Fibroblast of gingiva (primary cell): ENCODE measurements at regions not wholly inside any gene's neighbourhood (a gene's known extent, or its start where the extent isn't known, plus 50 kb on each side); places are given as distances from the start of the nearest gene placed in this dataset.
"Not testable (repeated sequence)": the region's sequence is repeated elsewhere in the genome, so short reads cannot be mapped to it uniquely, and the experiment has no call there.

ENCODE experiments used
- DNase-seq: peaks from one replicate; pipeline ENCODE4 v3.0.0-alpha.2; 2011; ENCODE audit warnings: low read depth

- DNase-seq: not testable (repeated sequence)
Observed at GRCh38 chr7:128561116-128561722, 84.7 kb downstream of the METTL2B start.

- not testable (repeated sequence) for DNase-seq
Observed at GRCh38 chr7:128562795-128563194, 86.2 kb downstream of the METTL2B start.

- DNase-seq: not testable (repeated sequence)
Observed at GRCh38 chr7:128564123-128564700, 87.7 kb downstream of the METTL2B start.

DNA sequence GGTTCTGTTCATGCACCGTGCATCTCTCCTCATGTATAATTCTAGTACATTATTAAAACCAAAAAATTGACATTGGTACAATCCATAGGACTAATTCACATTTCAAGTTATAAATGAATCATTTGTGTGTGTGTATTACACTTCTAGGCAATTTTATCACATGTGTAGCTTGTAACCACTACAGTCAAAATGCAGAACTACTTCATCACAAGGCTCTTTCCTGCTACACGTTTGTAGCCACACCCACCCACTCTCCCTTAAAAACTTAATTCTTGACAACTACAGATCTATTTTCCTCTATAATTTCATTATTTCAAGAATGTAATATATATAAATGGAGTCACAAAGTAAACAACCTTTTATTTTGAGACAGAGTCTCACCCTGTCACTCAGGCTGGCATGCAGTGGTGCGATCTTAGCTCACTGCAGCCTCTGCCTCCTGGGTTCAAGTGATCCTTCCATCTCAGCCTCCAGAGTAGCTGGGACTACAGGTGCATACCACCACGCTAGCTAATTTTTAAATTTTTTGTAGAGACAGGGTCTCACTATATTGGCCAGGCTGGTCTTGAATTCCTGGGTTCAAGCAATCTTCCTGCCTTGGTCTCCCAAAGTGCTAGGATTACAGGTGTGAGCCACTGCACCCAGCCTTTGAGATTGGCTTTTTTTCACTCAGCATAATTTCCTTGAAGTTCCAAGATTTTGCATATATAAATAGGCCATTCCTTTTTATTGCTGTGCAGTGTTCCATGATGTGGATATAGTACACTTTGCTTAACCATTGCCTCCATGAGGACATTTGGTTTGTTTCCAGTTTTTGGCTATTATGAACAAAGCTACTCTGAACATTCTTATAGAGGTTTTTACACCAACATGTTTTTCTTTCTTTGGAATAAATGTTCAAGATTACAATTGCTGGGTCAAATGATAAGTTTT is 88.7 kb downstream of the METTL2B start:
- not testable (repeated sequence) for DNase-seq

GRCh38 chr7:128575277-128575676 is 96.8 kb upstream of the GARIN1A start:
- not testable (repeated sequence) for DNase-seq

DNA sequence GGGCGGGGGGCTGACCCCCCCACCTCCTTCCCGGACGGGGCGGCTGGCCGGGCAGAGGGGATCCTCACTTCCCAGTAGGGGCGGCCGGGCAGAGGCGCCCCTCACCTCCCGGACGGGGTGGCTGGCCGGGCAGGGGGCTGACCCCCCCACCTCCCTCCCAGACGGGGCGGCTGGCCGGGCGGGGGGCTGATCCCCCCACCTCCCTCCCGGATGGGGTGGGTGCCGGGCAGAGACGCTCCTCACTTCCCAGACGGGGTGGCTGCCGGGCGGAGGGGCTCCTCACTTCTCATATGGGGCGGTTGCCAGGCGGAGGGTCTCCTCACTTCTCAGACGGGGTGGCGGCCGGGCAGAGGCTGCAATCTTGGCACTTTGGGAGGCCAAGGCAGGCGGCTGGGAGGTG is 95.1 kb upstream of the GARIN1A start:
- not testable (repeated sequence) for DNase-seq

GRCh38 chr7:128579843-128580242 is 92.2 kb upstream of the GARIN1A start:
- not testable (repeated sequence) for DNase-seq

DNA sequence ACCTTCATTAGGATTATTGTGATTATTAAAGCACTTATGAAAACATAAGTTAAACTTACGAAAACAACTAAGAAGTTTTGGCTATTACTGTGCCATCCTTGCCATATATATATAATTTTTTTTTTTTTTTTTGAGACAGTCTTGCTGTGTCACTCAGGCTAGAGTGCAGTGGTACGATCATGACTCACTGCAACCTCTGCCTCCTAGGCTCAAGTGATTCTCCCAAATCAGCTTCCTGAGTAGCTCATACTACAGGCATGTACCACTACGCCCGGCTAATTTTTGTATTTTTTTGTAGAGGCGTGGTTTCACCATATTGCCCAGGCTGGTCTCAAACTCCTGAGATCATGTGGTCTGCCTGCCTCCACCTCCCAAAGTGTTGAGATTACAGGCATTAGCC is 91.0 kb upstream of the GARIN1A start:
- DNase-seq: peak; percentile 68

DNA sequence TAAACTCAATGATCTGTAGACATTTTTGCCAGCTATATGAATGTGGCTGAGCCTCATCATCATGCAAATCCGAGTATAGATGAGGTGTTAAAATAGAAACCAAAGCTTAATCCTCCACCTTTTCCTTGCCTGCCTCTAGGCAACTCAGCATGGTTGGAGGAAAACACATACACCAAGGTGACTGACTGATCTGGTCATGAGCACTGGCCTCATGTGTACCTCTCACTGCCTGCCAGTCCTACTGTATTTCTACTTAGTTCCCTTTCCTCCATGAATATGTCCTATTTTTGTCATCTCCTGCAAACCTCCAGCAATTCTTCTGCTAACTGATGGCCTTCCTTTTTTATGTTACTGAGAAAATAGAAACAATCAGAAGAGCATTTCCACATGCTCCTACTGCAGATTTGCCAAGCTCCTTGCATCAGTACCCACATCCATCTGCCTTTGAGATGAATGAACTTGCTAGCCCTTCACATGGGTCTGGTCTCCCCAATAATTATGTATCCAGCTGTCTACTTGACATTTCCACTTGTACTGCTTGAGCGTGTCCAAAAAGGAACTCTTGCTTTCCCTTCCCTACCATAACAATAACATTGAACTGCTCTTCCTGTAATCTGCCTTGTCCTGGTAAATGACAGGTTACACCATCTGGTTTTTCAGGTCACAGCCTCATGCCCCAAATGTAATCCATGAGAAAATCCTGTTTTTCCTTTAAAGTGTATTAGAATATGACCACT is 90.1 kb upstream of the GARIN1A start:
- not testable (repeated sequence) for DNase-seq

DNA sequence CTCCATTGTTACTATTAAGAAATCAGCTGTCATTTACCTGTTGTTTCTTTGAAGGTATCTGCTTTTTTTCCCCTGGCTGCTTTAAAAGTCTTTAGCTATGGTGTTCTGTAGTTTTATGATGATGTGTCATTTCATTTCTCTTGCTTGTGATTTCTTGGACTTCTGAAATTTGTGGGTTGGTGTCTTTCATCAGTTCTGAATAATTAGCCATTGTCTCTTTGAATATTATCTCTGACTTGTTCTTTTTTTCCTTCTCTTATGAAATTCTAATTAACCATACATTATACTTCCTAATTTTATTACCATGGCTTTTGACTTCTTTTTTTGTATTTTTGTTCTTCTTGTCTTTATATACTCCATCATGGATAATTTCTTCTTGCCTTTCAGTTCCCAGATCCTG is 85.4 kb upstream of the GARIN1A start:
- not testable (repeated sequence) for DNase-seq

DNA sequence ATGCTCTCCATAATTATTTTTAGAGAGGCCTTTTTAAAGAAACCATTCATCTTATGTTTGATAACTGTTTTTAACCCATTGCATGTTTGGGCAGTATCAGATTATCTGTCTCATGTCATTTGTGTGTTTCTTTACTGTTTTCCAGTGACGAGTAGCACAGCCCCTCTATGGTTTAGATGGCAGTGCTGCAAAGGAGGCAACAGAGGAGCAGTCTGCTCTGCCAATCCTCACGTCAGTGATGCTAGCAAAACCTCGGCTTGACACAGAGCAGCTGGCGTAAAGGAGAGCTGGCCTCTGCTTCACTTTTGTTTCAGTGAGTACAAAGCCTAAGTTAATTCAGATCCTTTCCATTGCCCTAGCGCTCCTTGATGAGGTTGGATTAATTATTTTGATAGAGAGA is 80.4 kb upstream of the GARIN1A start:
- DNase-seq: no peak

DNA sequence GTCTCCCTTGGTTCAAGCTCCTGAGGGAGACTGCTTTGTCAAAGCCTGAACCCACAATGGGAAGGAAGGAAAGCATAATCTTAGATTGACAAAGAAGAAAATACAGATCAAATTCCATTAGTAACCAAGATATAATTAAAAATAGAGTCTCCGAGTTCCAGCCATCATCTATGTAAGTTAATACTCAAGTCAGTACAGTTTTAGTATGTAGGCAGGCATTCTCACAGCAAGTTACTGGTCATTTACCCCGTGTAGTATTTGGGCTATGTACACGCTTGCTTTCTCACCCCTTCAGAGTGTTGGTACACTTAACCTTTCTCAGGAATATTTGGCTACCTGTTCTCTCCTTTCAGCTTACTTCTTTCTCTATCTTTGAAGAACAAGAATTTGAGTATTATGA is 79.9 kb upstream of the GARIN1A start:
- DNase-seq: not testable (repeated sequence)

DNA sequence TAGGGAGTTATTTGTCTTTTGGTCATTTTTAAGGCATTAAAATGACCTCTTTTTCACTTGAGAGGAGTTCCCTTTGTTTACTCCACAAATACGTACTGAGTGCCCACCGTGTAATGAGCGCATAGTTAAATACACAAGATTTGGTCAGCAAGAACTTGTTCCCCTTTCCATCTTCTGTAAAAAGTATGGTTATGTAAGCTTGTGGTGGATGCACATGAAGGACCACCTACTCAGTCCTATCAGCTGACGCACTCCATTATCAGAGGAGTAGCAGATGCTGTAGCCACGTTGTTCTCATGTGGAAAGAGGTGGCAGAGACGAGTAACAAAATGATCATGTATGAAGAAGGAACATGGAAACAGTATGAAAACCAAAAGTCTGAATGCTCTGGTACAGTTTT is 78.0 kb upstream of the GARIN1A start:
- DNase-seq: not testable (repeated sequence)

- not testable (repeated sequence) for DNase-seq
Observed at GRCh38 chr7:128596336-128597128, 75.6 kb upstream of the GARIN1A start.

- DNase-seq: not testable (repeated sequence)
Observed at GRCh38 chr7:128598946-128599345, 73.1 kb upstream of the GARIN1A start.

DNA sequence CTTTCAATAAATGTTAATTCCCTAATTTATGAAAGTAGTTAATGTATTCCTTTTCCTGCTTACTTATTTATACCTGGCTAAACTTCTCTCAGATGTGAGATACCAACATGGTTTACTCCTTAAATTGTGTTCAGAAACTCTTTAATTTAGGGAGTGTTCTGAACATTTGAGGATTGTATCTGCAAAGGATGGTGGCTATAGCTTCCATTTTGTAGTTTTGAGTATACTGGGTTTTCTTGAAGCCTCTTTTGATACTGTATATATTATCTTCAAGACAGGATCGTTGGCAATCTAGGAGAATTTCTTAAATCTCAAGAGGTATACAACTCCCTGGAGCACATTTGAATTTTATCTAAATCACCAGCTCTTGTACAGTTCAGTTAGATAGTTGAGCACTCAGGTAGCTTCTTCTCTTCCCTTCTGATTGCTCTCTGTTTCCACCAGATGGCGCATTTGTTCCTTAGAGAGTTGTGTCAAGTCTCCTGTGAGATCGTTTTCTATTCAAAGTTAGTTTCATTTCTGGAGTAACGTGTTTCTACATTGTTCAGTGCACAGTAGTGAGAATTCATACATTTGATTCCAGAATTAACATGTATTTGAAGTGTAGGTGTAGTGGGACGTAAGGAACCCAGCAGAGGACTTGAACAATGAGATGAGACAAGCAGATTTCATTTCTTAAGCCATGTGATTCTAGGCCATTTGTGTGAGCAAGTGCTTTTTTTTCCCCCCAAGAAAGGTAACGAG is 63.2 kb upstream of the GARIN1A start:
- DNase-seq: peak; percentile 56

- not testable (repeated sequence) for DNase-seq
Observed at GRCh38 chr7:128613366-128613765, 58.7 kb upstream of the GARIN1A start.

DNA sequence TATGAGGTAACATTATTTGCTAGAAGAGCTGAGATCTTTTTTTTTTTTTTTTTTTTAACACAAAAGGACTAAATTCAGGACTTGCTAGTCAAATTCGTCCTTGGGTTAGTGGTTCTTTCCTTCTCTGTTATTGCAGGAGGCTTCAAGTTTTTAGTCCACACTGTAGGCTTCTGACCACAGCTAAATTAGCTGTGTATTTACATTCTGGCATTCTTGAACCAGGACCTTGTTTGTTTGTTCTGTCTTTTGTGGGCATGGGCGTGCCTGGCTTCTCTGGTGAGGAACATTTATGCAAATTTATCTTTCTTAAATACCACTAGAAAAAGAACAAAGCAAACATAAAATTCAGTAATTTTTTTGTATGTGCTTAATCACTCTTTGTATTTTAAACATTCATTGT is 57.3 kb upstream of the GARIN1A start:
- peak; percentile 36 for DNase-seq

GRCh38 chr7:128616799-128617198 is 55.3 kb upstream of the GARIN1A start:
- DNase-seq: not testable (repeated sequence)
